ENCODE measurements at regions not wholly inside any gene's neighbourhood (a gene's known extent, or its start where the extent isn't known, plus 50 kb on each side); places are given as distances from the start of the nearest gene placed in this dataset.
A peak's percentile ranks its signal among the peaks of the same experiment; 100 is the strongest.
"Not testable (repeated sequence)": the region's sequence is repeated elsewhere in the genome, so short reads cannot be mapped to it uniquely, and the experiment has no call there.

- Histone ChIP-seq H3K27me3 (ENCODE audit: control insufficient read depth, insufficient read depth, low read length) (no peaks in the 10 kb centered on the region), H3K4me3 (ENCODE audit: low read depth, low read length) (no peak overlapping the region), H3K36me3 (ENCODE audit: control insufficient read depth, insufficient read depth, low read length) (no peaks in the 10 kb centered on the region)
- no peak for TF ChIP-seq CTCF (IDR thresholded peaks at IDR 0.05; ENCODE audit: insufficient read depth, low read length, severe bottlenecking)
- no peak for FAIRE-seq
- peak; percentile 20 for DNase-seq (ENCODE audit: low read depth)
Observed at GRCh38 chr2:38145236-38145635, 69.3 kb upstream of the CYP1B1 start.

DNA sequence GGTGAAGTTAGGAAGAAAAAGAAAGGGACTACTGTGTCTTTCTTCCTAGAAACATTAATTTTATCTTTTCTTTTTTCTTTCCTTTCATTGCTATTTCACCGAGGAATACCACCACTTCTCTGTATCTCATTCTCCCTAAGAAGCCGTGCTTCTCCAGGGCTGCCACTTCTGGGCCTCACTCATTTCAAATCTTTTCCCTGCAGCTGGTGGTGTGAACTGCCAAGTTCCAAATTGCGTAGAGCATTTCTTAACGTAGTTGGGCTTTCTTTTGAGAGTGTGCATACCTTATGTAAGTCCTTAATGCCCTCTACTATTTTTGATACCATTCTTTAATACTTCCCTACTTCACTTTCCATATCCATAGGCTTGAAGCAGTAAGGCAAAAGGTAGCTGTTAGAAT is 66.7 kb upstream of the CYP1B1 start:
- no peak for TF ChIP-seq CTCF (IDR thresholded peaks at IDR 0.05; ENCODE audit: insufficient read depth, low read length, severe bottlenecking)
- Histone ChIP-seq H3K27me3 (ENCODE audit: control insufficient read depth, insufficient read depth, low read length) (no peaks in the 10 kb centered on the region), H3K4me3 (ENCODE audit: low read depth, low read length) (no peak overlapping the region), H3K36me3 (ENCODE audit: control insufficient read depth, insufficient read depth, low read length) (no peaks in the 10 kb centered on the region)
- DNase-seq (ENCODE audit: low read depth) (no peak), FAIRE-seq (no peak)

GRCh38 chr2:38141501-38141900 is 65.5 kb upstream of the CYP1B1 start:
- no peaks in the 10 kb centered on the region for H3K27me3 ChIP-seq (ENCODE audit: control insufficient read depth, insufficient read depth, low read length)
- FAIRE-seq (no peak), DNase-seq (ENCODE audit: low read depth) (no peak)
- no peak overlapping the region for H3K4me3 ChIP-seq (ENCODE audit: low read depth, low read length)
- H3K36me3 ChIP-seq (ENCODE audit: control insufficient read depth, insufficient read depth, low read length), result no peaks in the 10 kb centered on the region
- no peak for TF ChIP-seq CTCF (IDR thresholded peaks at IDR 0.05; ENCODE audit: insufficient read depth, low read length, severe bottlenecking)

DNA sequence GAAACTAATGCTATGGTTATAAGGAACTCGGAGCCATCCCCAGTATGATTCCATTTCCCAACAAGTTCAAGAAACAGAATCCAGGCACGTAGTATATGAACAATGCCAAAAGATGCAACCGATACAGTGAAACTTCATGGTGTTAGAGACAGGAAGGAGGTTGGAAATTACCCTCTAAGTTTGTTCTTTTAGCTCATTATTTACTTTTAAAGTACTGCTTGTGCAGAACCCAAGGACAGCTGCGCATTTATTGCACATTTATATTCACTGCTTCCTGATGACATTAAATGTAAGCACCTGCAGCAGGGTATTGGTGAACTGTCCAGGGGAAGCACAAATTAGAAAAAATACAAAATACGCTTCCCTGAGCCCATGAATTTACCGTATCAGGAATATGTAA is 63.0 kb upstream of the CYP1B1 start:
- no peak overlapping the region for H3K4me3 ChIP-seq (ENCODE audit: low read depth, low read length)
- H3K36me3 ChIP-seq (ENCODE audit: control insufficient read depth, insufficient read depth, low read length), result no peaks in the 10 kb centered on the region
- no peaks in the 10 kb centered on the region for H3K27me3 ChIP-seq (ENCODE audit: control insufficient read depth, insufficient read depth, low read length)
- DNase-seq (ENCODE audit: low read depth) (no peak), FAIRE-seq (no peak)
- TF ChIP-seq CTCF (IDR thresholded peaks at IDR 0.05; ENCODE audit: insufficient read depth, low read length, severe bottlenecking), result no peak

GRCh38 chr2:38138419-38138818 is 62.5 kb upstream of the CYP1B1 start:
- Histone ChIP-seq H3K27me3 (ENCODE audit: control insufficient read depth, insufficient read depth, low read length) (no peaks in the 10 kb centered on the region), H3K4me3 (ENCODE audit: low read depth, low read length) (no peak overlapping the region), H3K36me3 (ENCODE audit: control insufficient read depth, insufficient read depth, low read length) (no peaks in the 10 kb centered on the region)
- FAIRE-seq (no peak), DNase-seq (ENCODE audit: low read depth) (no peak)
- no peak for TF ChIP-seq CTCF (IDR thresholded peaks at IDR 0.05; ENCODE audit: insufficient read depth, low read length, severe bottlenecking)

DNA sequence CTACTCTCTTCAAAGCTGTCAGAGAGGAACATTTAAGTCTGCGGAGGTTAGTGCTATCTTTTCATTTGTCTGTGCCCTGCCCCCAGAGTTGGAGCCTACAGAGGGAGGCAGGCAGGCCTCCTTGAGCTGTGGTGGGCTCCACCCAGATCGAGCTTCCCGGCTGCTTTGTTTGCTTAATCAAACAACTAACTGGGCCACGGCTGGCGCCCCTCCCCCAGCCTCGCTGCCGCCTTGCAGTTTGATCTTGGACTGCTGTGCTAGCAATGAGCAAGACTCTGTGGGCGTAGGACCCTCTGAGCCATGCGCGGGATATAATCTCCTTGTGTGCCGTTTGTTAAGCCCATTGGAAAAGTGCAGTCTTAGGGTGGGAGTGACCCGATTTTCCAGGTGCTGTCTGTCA is 62.0 kb upstream of the CYP1B1 start:
- not testable (repeated sequence) for DNase-seq (ENCODE audit: low read depth); H3K36me3 ChIP-seq (ENCODE audit: control insufficient read depth, insufficient read depth, low read length); H3K27me3 ChIP-seq (ENCODE audit: control insufficient read depth, insufficient read depth, low read length); H3K4me3 ChIP-seq (ENCODE audit: low read depth, low read length); FAIRE-seq

Measured in bronchial epithelial cell (primary cell).